Calu3 (cell line): ENCODE measurements at regions not wholly inside any gene's neighbourhood (a gene's known extent, or its start where the extent isn't known, plus 50 kb on each side); places are given as distances from the start of the nearest gene placed in this dataset.

Experiments used
- BruUV-seq: library from RNA; stranded (reverse); fragments of 400-500 nt; replicated peaks from 2 replicates; lab custom pipeline; 2021; lab: Mats Ljungman, UMichigan
- CTCF ChIA-PET: fragments of 300-600 bp; sonication (Branson Sonifier 250); formaldehyde crosslinking; loops from one replicate; lab custom pipeline; 2022; ENCODE audit warnings: antibody characterized with exemption; lab: Charles Lee
- DNase-seq: peaks from one replicate; pipeline ENCODE4 v3.0.0; 2022
- H3K27ac Mint-ChIP-seq: one replicate; pipeline ENCODE4 v1.8.0; 2022; ENCODE audit warnings: mixed read lengths; ENCODE audit not compliant: unreplicated experiment
- H3K27me3 Mint-ChIP-seq: one replicate; pipeline ENCODE4 v1.8.0; 2022; ENCODE audit warnings: mixed read lengths; ENCODE audit not compliant: unreplicated experiment
- H3K36me3 Mint-ChIP-seq: one replicate; pipeline ENCODE4 v1.8.0; 2022; ENCODE audit warnings: mild to moderate bottlenecking, moderate library complexity, mixed read lengths; ENCODE audit not compliant: insufficient read depth, unreplicated experiment
- H3K4me1 Mint-ChIP-seq: one replicate; pipeline ENCODE4 v1.8.0; 2022; ENCODE audit warnings: mild to moderate bottlenecking, low read depth, mixed read lengths; ENCODE audit not compliant: unreplicated experiment
- H3K4me3 Mint-ChIP-seq: one replicate; pipeline ENCODE4 v1.8.0; 2022; ENCODE audit warnings: mild to moderate bottlenecking, low read depth, moderate library complexity, mixed read lengths; ENCODE audit not compliant: unreplicated experiment
- H3K9me3 Mint-ChIP-seq: one replicate; pipeline ENCODE4 v1.8.0; 2022; ENCODE audit warnings: low read depth, mixed read lengths; ENCODE audit not compliant: unreplicated experiment
- intact Hi-C: fragments of 100-400 bp; cut with micrococcal nuclease; formaldehyde crosslinking; loops from one replicate; pipeline ENCODE4 v1.10.0; 2022; ENCODE audit not compliant: unreplicated experiment
- TF ChIP-seq, protein P1 (sequence below): fragments of 200-600 bp; IDR thresholded peaks from one replicate; pipeline ENCODE4 v1.8.0; 2022; ENCODE audit warnings: antibody characterized with exemption; ENCODE audit not compliant: unreplicated experiment

DNA sequence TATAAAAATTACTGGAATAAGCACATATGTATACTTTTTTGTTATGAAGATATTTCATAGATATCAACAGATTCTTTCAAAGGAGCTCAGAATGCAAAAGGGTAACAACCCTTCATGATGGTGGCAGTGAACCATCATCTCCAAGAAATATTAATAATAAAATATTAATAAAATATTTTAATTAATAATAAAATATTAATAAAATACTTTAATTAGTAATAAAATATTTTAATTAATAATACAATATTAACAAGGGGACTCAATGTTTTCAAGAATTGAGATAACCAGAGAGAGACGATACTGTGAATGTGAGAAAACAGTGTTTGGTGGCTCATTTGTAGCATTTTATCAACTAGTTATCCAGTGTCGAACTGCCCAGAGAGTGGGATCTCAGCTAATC is 86.0 kb upstream of the NT5E start:
- DNase-seq = no peak
- CTCF ChIA-PET = no interaction called here
- Mint-ChIP-seq H3K4me3 (no peak overlapping the region), H3K4me1 (peaks cover 35% of the 10 kb centered on the region), H3K27ac (no peak overlapping the region), H3K27me3 (no peaks in the 10 kb centered on the region), H3K9me3 (peaks cover 3% of the 10 kb centered on the region), H3K36me3 (peaks cover 9% of the 10 kb centered on the region)
- intact Hi-C loops = loop anchor here (5.0 kb wide), 1 partner anchor 228 kb away; the partner anchor contains the start of gene SNX14
- TF ChIP-seq, protein P1, sequence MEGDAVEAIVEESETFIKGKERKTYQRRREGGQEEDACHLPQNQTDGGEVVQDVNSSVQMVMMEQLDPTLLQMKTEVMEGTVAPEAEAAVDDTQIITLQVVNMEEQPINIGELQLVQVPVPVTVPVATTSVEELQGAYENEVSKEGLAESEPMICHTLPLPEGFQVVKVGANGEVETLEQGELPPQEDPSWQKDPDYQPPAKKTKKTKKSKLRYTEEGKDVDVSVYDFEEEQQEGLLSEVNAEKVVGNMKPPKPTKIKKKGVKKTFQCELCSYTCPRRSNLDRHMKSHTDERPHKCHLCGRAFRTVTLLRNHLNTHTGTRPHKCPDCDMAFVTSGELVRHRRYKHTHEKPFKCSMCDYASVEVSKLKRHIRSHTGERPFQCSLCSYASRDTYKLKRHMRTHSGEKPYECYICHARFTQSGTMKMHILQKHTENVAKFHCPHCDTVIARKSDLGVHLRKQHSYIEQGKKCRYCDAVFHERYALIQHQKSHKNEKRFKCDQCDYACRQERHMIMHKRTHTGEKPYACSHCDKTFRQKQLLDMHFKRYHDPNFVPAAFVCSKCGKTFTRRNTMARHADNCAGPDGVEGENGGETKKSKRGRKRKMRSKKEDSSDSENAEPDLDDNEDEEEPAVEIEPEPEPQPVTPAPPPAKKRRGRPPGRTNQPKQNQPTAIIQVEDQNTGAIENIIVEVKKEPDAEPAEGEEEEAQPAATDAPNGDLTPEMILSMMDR = no peak
- BruUV-seq = no TSS peak

DNA sequence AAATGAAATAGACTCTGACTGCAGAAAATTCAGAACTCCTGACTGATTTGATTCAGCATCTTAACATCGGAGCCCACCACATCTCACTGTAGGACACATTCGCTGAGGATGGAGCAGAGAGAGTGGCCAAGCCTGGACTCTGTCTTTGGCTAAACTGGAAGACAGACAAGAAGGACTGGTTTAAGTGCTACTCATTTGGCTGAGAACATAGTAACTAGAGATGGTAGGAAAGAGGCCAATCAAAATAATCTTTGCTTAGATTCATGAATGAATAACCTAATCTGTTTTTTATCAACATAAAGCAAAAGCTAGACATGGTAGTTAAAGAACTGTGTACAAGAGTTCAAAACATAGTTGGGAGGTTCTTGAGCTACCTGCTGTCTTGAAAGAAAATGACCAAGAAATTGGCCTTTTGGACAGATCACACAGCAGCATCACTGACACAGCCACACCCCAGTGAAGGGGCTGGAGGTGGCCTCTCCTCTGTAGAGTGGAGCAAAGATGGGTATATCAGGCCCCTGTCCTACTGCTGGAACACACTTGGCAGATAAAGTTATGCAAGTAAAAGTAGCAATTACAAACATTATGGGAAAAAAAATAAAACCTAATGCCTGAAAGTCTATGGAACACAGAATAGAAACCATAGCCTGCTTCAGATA is 87.1 kb upstream of the NT5E start:
- TF ChIP-seq, protein P1 = no peak
- DNase-seq = no peak
- peaks cover 9% of the 10 kb centered on the region for H3K36me3 Mint-ChIP-seq
- CTCF ChIA-PET = interaction anchor here (3.7 kb wide), 1 partner anchor 120 kb away, joined by 20 read pairs; no protein-coding TSS in a partner anchor
- H3K27ac Mint-ChIP-seq = peak overlapping the region; percentile 89
- no peak overlapping the region for H3K4me3 Mint-ChIP-seq
- no peaks in the 10 kb centered on the region for H3K27me3 Mint-ChIP-seq
- BruUV-seq = no TSS peak
- H3K4me1 Mint-ChIP-seq = peaks cover 42% of the 10 kb centered on the region
- peaks cover 3% of the 10 kb centered on the region for H3K9me3 Mint-ChIP-seq
- intact Hi-C loops = loop anchor here (5.0 kb wide), 1 partner anchor 230 kb away; the partner anchor contains the start of gene SNX14

DNA sequence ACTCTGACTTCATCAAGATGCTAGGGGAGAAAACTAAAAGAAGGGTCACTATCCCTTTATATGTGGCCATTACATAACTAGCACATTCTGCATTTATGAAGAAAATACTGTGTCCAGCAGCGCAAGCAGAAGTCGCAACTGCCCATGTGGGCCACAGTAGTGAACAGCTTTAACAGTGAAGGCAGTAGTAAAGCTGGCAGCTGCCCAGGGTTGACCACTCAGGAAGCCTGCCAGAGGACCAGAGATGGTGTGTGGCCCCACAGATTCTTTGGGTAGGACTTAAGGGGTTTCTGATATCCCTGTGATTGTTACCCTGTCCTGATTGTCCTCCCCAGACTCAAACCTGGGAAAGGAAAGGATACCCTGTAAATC is 88.3 kb upstream of the NT5E start:
- no TSS peak for BruUV-seq
- DNase-seq = peak; percentile 26

DNA sequence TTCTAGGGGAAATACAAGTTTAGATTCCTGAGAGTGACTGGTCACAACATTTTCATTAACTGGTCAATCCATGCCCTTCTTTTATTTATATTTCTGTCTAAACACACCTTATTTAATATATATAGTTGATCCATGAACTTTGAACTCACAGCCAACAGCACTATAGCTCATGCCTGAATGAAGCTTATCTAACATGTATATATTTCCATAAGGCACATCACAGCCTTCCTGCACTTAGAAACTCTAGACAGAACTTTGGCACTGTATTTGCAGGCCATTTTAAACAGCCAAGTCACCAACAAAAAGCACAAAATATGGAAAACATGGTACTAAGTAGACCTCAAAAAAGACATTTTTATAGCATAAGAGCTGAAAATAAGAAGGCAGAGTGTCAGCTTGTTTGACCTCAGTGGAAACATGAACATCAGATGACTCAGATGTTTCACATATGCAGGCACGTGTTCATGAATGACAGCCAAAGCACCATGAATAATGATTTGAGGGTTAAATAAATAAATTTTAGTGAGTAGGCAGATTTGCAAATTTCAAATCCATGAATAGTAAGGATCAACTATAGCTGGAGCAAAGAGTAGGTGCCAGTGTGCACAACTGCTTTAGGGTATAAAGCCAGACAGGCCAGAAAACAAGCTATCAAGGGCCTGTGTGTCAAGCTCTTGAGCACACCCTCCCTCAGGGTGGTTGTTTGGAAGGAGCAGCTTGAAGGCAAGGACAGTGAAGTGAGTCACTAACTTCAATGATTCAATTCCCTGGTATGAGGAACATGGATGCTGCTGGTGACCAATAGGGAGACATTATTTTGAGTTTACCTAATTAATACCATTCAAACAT is 88.9 kb upstream of the NT5E start:
- H3K27ac Mint-ChIP-seq = peak overlapping the region; percentile 89
- peaks cover 47% of the 10 kb centered on the region for H3K4me1 Mint-ChIP-seq
- CTCF ChIA-PET = interaction anchor here (0.7 to 3.7 kb wide), 10 partner anchors 30 to 134 kb away, joined by 3 to 20 read pairs (median 4); partner anchors contain the start of gene NT5E
- intact Hi-C loops = loop anchor here (1.0 to 5.0 kb wide), 3 partner anchors 44 to 231 kb away; partner anchors contain the start of gene SNX14
- H3K27me3 Mint-ChIP-seq = no peaks in the 10 kb centered on the region
- BruUV-seq = no TSS peak
- TF ChIP-seq, protein P1 = no peak
- peaks cover 9% of the 10 kb centered on the region for H3K36me3 Mint-ChIP-seq
- no peak overlapping the region for H3K4me3 Mint-ChIP-seq
- DNase-seq = peak; percentile 72
- no peaks in the 10 kb centered on the region for H3K9me3 Mint-ChIP-seq

More for the DNA sequence above, 88.3 kb upstream of the NT5E start:
- TF ChIP-seq, protein P1 = no peak
- intact Hi-C loops = loop anchor here (1.0 to 5.0 kb wide), 3 partner anchors 44 to 231 kb away; partner anchors contain the start of gene SNX14
- Mint-ChIP-seq H3K4me3 (no peak overlapping the region), H3K27ac (peak overlapping the region; percentile 89), H3K9me3 (no peaks in the 10 kb centered on the region), H3K4me1 (peaks cover 47% of the 10 kb centered on the region), H3K36me3 (peaks cover 9% of the 10 kb centered on the region), H3K27me3 (no peaks in the 10 kb centered on the region)
- CTCF ChIA-PET = interaction anchor here (0.9 to 3.7 kb wide), 8 partner anchors 29 to 133 kb away, joined by 3 to 20 read pairs (median 6); partner anchors contain the start of gene NT5E
